ENCODE measurements at regions not wholly inside any gene's neighbourhood (a gene's known extent, or its start where the extent isn't known, plus 50 kb on each side); places are given as distances from the start of the nearest gene placed in this dataset.

DNA sequence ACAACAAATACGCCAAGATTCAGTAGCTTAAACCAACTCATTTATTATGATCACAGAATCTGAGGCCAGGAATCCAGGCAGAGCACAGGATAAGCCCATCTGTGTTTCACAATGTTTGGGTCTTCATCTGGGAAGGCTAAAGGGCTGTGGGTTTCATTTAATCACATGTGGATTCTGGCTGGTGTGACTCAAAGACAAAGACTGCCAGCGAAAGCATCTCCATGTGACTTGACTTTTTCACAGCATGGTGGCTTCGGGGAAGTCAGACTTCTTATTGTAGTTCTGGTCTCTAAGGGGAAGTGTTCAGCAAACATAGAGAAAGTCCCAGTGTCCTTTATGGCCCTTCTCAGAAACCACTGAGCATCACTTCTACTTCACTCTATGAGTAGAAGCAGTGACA, 1014.4 kb upstream of the GOT2 start:
- Histone ChIP-seq H3K9me2 (replicated peaks; ENCODE audit: insufficient read depth, low read length) (no peaks in the 10 kb centered on the region), H3K27me3 (replicated peaks; ENCODE audit: insufficient read depth, low read length) (no peaks in the 10 kb centered on the region), H2AFZ (ENCODE audit: low read length) (no peak overlapping the region), H3K4me2 (ENCODE audit: low read depth, low read length) (no peak overlapping the region), H3K36me3 (replicated peaks; ENCODE audit: insufficient read depth, low read length) (no peaks in the 10 kb centered on the region), H3K4me3 (ENCODE audit: low read length) (no peak overlapping the region), H3K4me1 (ENCODE audit: low read length) (no peaks in the 10 kb centered on the region), H4K20me1 (ENCODE audit: insufficient read depth, low read length) (no peaks in the 10 kb centered on the region), H3K9me3 (replicated peaks; ENCODE audit: insufficient read depth, low read length) (no peaks in the 10 kb centered on the region), H3K9ac (ENCODE audit: low read length) (no peak overlapping the region), H3K79me2 (ENCODE audit: low read length) (no peaks in the 10 kb centered on the region), H3K27ac (ENCODE audit: low read length) (no peak overlapping the region), H3F3A (ENCODE audit: insufficient read depth, low read length) (no peaks in the 10 kb centered on the region)
- TF ChIP-seq EZH2phosphoT487 (IDR thresholded peaks at IDR 0.05; ENCODE audit: low read length) (no peak), EZH2 (optimal IDR thresholded peaks at IDR 0.05; ENCODE audit: low read depth, low read length) (no peak)
- TF ChIP-seq, protein P1, sequence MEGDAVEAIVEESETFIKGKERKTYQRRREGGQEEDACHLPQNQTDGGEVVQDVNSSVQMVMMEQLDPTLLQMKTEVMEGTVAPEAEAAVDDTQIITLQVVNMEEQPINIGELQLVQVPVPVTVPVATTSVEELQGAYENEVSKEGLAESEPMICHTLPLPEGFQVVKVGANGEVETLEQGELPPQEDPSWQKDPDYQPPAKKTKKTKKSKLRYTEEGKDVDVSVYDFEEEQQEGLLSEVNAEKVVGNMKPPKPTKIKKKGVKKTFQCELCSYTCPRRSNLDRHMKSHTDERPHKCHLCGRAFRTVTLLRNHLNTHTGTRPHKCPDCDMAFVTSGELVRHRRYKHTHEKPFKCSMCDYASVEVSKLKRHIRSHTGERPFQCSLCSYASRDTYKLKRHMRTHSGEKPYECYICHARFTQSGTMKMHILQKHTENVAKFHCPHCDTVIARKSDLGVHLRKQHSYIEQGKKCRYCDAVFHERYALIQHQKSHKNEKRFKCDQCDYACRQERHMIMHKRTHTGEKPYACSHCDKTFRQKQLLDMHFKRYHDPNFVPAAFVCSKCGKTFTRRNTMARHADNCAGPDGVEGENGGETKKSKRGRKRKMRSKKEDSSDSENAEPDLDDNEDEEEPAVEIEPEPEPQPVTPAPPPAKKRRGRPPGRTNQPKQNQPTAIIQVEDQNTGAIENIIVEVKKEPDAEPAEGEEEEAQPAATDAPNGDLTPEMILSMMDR (IDR thresholded peaks at IDR 0.05; ENCODE audit: low read length): no peak
- no peak for DNase-seq

DNA sequence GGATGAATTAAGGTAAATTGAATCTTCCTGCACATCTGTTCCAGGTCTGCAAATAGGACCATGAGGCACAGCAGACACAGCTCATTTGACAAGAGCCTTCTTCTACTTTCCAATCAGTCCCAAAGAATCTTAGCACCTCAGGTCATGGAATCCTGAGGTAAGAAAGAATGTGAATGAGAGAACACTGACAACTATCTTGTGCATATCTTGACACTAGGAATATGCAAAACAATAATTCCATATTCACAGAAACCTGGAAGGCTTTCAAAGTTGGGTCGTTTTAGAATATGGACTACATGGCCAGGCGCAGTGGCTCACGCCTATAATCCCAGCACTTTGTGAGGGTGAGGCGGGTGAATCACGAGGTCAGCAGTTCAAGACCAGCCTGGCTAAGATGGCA, 1009.4 kb upstream of the GOT2 start:
- H3K4me1 ChIP-seq (ENCODE audit: low read length): no peaks in the 10 kb centered on the region
- no peaks in the 10 kb centered on the region for H4K20me1 ChIP-seq (ENCODE audit: insufficient read depth, low read length)
- no peak for DNase-seq

DNA sequence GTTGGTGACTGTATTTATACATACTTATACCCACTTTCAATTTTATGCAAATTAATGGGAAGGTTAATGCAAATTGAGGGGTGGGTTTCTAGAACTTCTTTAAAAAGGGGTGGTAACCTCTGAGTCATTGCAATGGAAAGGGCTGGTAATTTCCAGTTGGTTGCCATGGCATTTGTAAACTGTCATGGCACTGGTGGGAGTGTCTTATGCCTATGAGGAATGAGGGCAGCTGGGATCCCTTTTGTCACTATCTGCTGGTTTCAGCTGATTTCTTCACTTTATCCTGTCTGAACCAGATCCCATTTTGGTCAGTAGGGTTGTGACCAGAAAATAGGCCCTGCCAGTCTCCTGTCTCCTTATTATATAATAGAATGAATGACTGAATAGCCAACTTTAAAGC, 1006.7 kb upstream of the GOT2 start:
- Histone ChIP-seq H3F3A (ENCODE audit: insufficient read depth, low read length) (no peaks in the 10 kb centered on the region), H3K9ac (ENCODE audit: low read length) (no peak overlapping the region), H3K4me3 (ENCODE audit: low read length) (no peak overlapping the region), H3K4me2 (ENCODE audit: low read depth, low read length) (no peak overlapping the region), H4K20me1 (ENCODE audit: insufficient read depth, low read length) (no peaks in the 10 kb centered on the region), H3K27ac (ENCODE audit: low read length) (no peak overlapping the region), H2AFZ (ENCODE audit: low read length) (no peak overlapping the region), H3K79me2 (ENCODE audit: low read length) (no peaks in the 10 kb centered on the region), H3K4me1 (ENCODE audit: low read length) (no peaks in the 10 kb centered on the region), H3K27me3 (replicated peaks; ENCODE audit: insufficient read depth, low read length) (no peaks in the 10 kb centered on the region), H3K36me3 (replicated peaks; ENCODE audit: insufficient read depth, low read length) (no peaks in the 10 kb centered on the region), H3K9me2 (replicated peaks; ENCODE audit: insufficient read depth, low read length) (no peaks in the 10 kb centered on the region), H3K9me3 (replicated peaks; ENCODE audit: insufficient read depth, low read length) (no peaks in the 10 kb centered on the region)
- TF ChIP-seq EZH2 (optimal IDR thresholded peaks at IDR 0.05; ENCODE audit: low read depth, low read length): no peak
- DNase-seq: no peak

More for the DNA sequence above, 1009.4 kb upstream of the GOT2 start:
- no peak overlapping the region for H3K9ac ChIP-seq (ENCODE audit: low read length)
- no peaks in the 10 kb centered on the region for H3K27me3 ChIP-seq (replicated peaks; ENCODE audit: insufficient read depth, low read length)
- H3K36me3 ChIP-seq (replicated peaks; ENCODE audit: insufficient read depth, low read length): no peaks in the 10 kb centered on the region
- no peak overlapping the region for H3K27ac ChIP-seq (ENCODE audit: low read length)
- no peak overlapping the region for H3K4me3 ChIP-seq (ENCODE audit: low read length)
- H2AFZ ChIP-seq (ENCODE audit: low read length): no peak overlapping the region
- no peak overlapping the region for H3K4me2 ChIP-seq (ENCODE audit: low read depth, low read length)
- H3K9me2 ChIP-seq (replicated peaks; ENCODE audit: insufficient read depth, low read length): no peaks in the 10 kb centered on the region
- TF ChIP-seq, protein P1 (IDR thresholded peaks at IDR 0.05; ENCODE audit: low read length): no peak
- TF ChIP-seq EZH2phosphoT487 (IDR thresholded peaks at IDR 0.05; ENCODE audit: low read length) (no peak), EZH2 (optimal IDR thresholded peaks at IDR 0.05; ENCODE audit: low read depth, low read length) (no peak)
- no peaks in the 10 kb centered on the region for H3F3A ChIP-seq (ENCODE audit: insufficient read depth, low read length)
- H3K79me2 ChIP-seq (ENCODE audit: low read length): no peaks in the 10 kb centered on the region
- H3K9me3 ChIP-seq (replicated peaks; ENCODE audit: insufficient read depth, low read length): no peaks in the 10 kb centered on the region

DNA sequence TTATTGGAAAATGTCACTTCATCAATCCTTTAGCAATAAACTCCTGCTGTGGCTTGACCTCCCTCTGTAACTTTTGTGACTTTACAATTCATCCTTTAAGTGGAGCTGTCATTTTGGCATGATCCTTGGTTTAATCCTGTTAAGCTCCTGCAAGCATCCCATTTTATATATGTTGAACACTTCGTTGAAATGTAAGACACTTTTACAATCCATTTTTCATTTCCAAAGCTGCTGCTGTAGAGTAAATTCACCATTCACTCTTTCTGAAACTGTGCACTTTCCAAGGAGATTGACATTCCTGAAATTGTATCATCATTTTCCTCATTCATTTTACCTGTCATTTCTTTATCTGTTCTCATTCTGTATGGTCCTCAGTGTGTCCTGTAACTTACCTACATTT, 1003.2 kb upstream of the GOT2 start:
- Histone ChIP-seq H3K27me3 (replicated peaks; ENCODE audit: insufficient read depth, low read length) (no peaks in the 10 kb centered on the region), H2AFZ (ENCODE audit: low read length) (no peak overlapping the region), H4K20me1 (ENCODE audit: insufficient read depth, low read length) (no peaks in the 10 kb centered on the region), H3K36me3 (replicated peaks; ENCODE audit: insufficient read depth, low read length) (no peaks in the 10 kb centered on the region), H3K9me2 (replicated peaks; ENCODE audit: insufficient read depth, low read length) (no peaks in the 10 kb centered on the region), H3K4me3 (ENCODE audit: low read length) (no peak overlapping the region), H3F3A (ENCODE audit: insufficient read depth, low read length) (no peaks in the 10 kb centered on the region), H3K9me3 (replicated peaks; ENCODE audit: insufficient read depth, low read length) (no peaks in the 10 kb centered on the region), H3K27ac (ENCODE audit: low read length) (no peak overlapping the region), H3K4me1 (ENCODE audit: low read length) (no peaks in the 10 kb centered on the region), H3K4me2 (ENCODE audit: low read depth, low read length) (no peak overlapping the region), H3K9ac (ENCODE audit: low read length) (no peak overlapping the region), H3K79me2 (ENCODE audit: low read length) (no peaks in the 10 kb centered on the region)
- TF ChIP-seq, protein P1 (IDR thresholded peaks at IDR 0.05; ENCODE audit: low read length): no peak
- no peak for TF ChIP-seq EZH2 (optimal IDR thresholded peaks at IDR 0.05; ENCODE audit: low read depth, low read length)
- TF ChIP-seq EZH2phosphoT487 (IDR thresholded peaks at IDR 0.05; ENCODE audit: low read length): no peak
- no peak for DNase-seq
